Breast epithelium (tissue), 3 donors: ENCODE measurements at regions not wholly inside any gene's neighbourhood (a gene's known extent, or its start where the extent isn't known, plus 50 kb on each side); places are given as distances from the start of the nearest gene placed in this dataset.

ENCODE experiments used
- CTCF ChIP-seq, 3 donors: fragments of 450-650 bp; IDR thresholded peaks; one replicate each; pipeline ENCODE4 v1.5.1; 2016 to 2017; ENCODE audit warnings: antibody characterized with exemption in 3 of 3, mild to moderate bottlenecking in 3 of 3, moderate library complexity in 3 of 3
- POLR2A ChIP-seq: fragments of 450-650 bp; IDR thresholded peaks from one replicate; pipeline ENCODE4 v1.6.1; 2016; ENCODE audit warnings: antibody characterized with exemption, mild to moderate bottlenecking, moderate library complexity
- POLR2AphosphoS5 ChIP-seq, 3 donors: sonication (generic); formaldehyde crosslinking; IDR thresholded peaks; one replicate each; pipeline ENCODE4 v1.6.1; 2017; ENCODE audit warnings: antibody characterized with exemption in 3 of 3

GRCh38 chr4:156439576-156440200, 486.0 kb upstream of the CTSO start:
- no peak for TF ChIP-seq CTCF (IDR thresholded peaks at IDR 0.05)
- TF ChIP-seq POLR2AphosphoS5 (IDR thresholded peaks at IDR 0.05), result no peak
- TF ChIP-seq POLR2A, result no peak
